Keratinocyte (primary cell): ENCODE measurements at regions not wholly inside any gene's neighbourhood (a gene's known extent, or its start where the extent isn't known, plus 50 kb on each side); places are given as distances from the start of the nearest gene placed in this dataset.

Source experiments
- EZH2 ChIP-seq: IDR thresholded peaks from one replicate; pipeline ENCODE4 v1.6.1; 2012; ENCODE audit warnings: inconsistent platforms, mild to moderate bottlenecking, low read length, moderate library complexity
- TF ChIP-seq, protein P1 (sequence below), 3 experiments: IDR thresholded peaks in 1 of 3; conservative IDR thresholded peaks in 1 of 3; optimal IDR thresholded peaks in 1 of 3; 2 replicates in 2 of 3; 3 replicates in 1 of 3; pipeline versions ENCODE3 to v1.5.1; 2011; ENCODE audit warnings: low read length in 3 of 3, mild to moderate bottlenecking in 3 of 3, moderate library complexity in 2 of 3, control low read depth in 1 of 3, inconsistent platforms in 1 of 3; ENCODE audit not compliant: insufficient read depth in 2 of 3; ENCODE audit errors: extremely low read depth in 1 of 3

DNA sequence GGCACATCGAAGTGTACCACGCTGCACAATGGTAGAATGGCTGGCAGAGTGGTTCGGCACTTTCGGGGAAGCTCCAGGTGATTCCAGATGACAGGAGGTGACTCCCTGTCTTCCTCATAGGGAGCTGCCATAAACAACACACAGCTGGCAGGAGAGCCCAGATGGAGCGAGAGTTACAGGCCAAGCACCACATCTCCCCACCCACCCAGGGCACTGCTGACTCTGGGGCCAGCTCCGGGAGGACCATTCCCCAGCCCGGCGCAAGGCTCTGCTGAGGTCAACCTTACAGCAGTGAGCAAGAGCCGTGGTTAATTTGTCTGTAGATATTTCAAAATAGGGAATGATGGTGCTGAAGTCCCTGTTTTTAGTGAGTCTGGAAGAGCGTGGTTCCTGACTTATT, 78.8 kb upstream of the HMGXB4 start:
- TF ChIP-seq, protein P1, sequence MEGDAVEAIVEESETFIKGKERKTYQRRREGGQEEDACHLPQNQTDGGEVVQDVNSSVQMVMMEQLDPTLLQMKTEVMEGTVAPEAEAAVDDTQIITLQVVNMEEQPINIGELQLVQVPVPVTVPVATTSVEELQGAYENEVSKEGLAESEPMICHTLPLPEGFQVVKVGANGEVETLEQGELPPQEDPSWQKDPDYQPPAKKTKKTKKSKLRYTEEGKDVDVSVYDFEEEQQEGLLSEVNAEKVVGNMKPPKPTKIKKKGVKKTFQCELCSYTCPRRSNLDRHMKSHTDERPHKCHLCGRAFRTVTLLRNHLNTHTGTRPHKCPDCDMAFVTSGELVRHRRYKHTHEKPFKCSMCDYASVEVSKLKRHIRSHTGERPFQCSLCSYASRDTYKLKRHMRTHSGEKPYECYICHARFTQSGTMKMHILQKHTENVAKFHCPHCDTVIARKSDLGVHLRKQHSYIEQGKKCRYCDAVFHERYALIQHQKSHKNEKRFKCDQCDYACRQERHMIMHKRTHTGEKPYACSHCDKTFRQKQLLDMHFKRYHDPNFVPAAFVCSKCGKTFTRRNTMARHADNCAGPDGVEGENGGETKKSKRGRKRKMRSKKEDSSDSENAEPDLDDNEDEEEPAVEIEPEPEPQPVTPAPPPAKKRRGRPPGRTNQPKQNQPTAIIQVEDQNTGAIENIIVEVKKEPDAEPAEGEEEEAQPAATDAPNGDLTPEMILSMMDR (optimal IDR thresholded peaks at IDR 0.05 in 1 of 3, IDR thresholded peaks at IDR 0.05 in 1 of 3, conservative IDR thresholded peaks at IDR 0.05 in 1 of 3; ENCODE audit: extremely low read depth in 1 of 3, insufficient read depth in 2 of 3, low read length in 3 of 3): no peak
- no peak for TF ChIP-seq EZH2
